Renal pelvis (tissue), 1 donor: ENCODE measurements at regions not wholly inside any gene's neighbourhood (a gene's known extent, or its start where the extent isn't known, plus 50 kb on each side); places are given as distances from the start of the nearest gene placed in this dataset.
"Not testable (repeated sequence)": the region's sequence is repeated elsewhere in the genome, so short reads cannot be mapped to it uniquely, and the experiment has no call there.

ENCODE experiments used
- DNase-seq: peaks from one replicate; pipeline ENCODE4 v3.0.0-alpha.2; 2013

- no peak for DNase-seq
These were observed 206.7 kb upstream of the PROK2 start for GRCh38 chr3:71991681-71992080.

DNA sequence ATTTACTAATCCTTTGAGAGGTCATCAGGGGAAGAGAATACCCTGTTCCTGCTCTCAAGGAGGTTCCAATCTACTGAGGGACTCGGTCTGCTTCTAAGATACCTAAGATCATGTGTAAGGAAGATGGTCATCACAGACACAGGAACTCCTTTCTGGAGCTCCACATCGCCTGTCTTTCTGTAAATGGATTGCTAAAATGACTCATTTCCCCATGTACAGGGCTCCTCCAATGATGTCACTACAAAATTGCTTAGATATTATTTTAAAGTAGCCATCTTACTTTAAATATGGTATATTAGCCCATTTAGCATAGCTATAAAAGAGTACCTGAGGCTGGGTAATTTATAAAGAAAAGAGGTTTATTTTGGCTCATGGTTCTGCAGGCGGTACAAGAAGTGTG is 206.1 kb upstream of the PROK2 start:
- no peak for DNase-seq

GRCh38 chr3:71990545-71990944 is 205.6 kb upstream of the PROK2 start:
- no peak for DNase-seq

DNA sequence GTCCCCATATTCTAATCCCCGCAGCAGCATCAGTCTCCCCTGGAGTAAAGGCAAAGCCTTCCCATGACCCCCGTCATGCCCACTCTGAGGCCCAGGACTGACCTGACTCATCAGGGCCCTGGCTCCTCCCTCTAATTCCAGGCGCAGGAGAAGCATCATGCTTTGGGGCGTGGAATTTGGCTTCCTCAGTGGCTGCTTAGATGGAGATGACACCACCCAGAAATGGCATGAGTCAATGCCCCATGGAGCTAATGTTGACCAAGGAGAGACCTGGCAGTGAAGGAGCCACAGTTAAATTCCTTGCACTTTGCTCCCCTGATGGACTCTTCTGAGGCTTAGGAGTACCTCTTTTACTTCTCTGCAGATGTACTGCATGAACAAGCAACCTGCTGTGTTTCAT is 204.2 kb upstream of the PROK2 start:
- no peak for DNase-seq

GRCh38 chr3:71987828-71988227 is 202.9 kb upstream of the PROK2 start:
- no peak for DNase-seq

DNA sequence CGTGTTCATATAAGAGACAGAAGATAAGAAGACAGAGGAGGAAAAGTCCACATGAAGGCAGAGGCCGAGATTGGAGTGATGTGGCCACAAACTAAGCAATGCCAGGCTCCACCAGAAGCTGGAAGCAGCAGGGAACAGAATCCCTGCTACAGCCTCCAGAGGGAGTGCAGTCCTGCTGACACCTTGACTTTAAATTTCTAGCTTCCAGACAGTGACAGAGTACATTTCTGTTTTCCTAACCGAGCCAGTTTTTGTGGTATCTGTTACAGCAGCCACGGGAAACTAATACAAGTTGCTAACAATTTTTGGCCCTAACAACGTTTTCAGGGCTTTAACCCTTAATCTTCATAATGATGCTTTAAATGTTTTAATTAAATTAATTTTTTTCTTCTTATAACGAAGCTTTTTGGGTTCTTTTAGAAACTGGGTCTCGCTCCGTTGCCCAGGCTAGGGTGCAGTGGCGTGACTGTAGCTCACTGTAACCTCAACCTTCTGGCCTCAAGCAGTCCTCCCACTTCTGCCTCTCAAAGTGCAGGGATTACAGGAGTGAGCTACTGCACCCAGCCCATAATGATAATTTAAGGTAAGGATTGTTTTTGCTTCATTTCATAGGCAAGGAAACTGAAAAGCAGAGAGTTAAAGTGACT is 202.3 kb upstream of the PROK2 start:
- DNase-seq = no peak

DNA sequence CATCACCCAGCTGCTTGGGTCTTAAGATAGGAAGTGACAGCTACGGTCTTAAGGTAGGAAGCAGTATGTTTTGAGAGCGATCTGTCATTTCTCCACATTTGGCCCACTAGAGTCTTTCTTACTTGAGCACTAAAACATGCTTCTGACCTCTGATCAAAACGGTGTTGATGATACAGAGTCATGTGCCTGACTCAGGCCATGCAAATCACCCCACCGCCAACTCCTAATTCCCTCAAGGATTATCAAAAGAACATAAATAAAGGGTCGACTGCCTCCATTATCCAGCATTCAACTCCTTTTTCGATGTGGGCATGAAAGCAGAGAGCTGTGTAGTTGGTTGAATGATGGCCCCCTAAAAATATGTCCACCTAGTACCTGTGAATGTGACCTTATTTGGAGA is 201.7 kb upstream of the PROK2 start:
- no peak for DNase-seq

- no peak for DNase-seq
These were observed 200.1 kb upstream of the PROK2 start for GRCh38 chr3:71984843-71985613.

DNA sequence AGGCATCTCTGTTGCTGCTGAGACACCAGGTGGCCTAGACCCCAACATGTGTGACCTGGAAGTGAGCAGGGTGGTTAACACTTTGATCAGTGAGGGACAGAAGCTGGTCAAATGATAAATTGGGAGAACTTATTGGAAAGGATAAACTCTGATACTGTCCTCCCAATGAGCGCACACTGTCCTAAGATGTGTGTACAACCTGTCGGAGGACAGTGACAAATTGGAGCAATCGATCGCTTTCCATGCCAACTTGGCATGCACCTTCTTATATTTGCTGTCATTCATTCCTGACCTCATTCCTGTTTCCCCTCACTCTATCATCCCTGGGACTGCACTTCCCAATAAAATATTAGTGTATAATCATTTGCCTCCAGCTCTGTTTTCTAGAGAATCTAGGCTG is 198.7 kb upstream of the PROK2 start:
- DNase-seq = no peak

- DNase-seq = not testable (repeated sequence)
These were observed 197.7 kb upstream of the PROK2 start for GRCh38 chr3:71982506-71983258.

GRCh38 chr3:71979175-71979574 is 194.2 kb upstream of the PROK2 start:
- no peak for DNase-seq

GRCh38 chr3:71978150-71978721 is 193.3 kb upstream of the PROK2 start:
- no peak for DNase-seq

DNA sequence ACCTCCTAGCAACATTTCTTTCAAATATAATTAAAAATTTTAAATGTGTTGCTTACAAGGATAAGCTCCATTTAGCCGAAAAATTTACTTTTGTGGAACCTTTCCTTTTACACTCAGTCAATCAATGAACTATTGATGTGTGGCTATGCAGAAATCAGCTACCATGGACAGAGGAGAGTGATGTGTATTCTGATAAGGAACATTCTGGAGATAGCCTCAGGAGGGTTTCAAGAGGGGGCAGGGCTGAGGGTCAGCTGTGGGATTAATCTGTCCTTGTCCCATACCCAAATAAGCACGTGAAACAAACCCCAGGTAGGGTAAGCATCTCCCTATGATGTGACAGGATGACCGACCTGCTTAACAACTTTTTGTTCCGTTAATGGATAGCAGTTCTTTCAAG is 192.6 kb upstream of the PROK2 start:
- DNase-seq = no peak

- DNase-seq = no peak
These were observed 190.6 kb upstream of the PROK2 start for GRCh38 chr3:71975573-71975972.

DNA sequence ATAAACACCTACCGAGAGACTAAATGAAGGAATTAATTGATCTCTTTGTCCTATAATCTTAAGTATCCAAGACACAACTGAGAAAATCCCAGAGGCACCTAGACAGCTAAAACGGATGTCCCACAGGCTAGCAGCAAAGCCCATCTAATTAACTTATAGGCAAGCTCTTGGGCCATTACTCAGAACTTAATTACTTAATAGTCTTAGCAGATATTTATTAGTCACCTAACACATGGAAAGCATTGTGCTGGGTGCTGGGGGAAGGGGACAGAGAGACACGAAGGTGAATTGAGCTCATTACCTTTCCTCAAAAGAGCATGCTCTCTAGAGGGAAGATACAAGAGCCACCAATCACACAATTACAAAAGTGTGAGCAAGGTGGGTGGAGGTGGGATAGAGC is 189.8 kb upstream of the PROK2 start:
- DNase-seq = no peak

- DNase-seq = no peak
These were observed 188.5 kb upstream of the PROK2 start for GRCh38 chr3:71973274-71974030.

- DNase-seq = no peak
These were observed 187.1 kb upstream of the PROK2 start for GRCh38 chr3:71972031-71972430.

DNA sequence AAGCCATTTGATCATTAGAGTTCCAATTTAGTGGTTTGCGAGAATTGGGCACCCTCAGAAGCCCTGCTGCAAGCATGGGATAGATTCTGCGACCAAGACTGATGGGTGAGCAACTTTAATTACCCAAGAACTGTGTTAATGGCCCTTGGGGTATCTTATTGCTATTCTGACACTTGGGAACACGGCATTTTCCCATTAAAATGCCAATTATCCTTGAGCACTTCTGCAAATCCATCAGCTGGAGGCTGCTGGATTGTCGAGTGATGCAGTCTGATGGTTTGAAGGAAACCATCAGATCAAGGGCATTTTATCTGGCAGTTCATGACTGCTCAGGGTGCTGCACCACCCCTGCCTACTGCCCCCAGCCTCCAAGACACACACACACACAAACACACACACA is 183.6 kb upstream of the PROK2 start:
- peak; percentile 84 for DNase-seq

DNA sequence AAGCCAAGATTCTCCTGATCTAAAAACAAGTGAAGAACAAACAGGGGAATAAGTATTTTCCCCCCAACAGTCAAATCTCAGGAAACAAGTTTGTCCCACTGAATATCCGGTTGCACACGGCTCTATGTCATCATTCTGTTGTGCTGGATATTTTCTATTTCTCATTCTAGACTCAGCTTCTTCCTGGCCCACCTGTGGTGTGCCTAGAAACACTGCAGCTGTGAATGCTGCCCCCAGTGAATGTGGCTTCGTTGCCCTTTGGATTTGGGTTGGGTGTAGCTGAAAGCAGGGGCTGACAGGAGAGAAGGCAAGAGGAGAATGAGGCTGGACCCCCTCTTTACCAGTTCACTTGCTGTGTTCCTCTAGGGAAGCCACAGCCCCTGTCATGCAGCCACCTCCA is 181.2 kb upstream of the PROK2 start:
- no peak for DNase-seq

DNA sequence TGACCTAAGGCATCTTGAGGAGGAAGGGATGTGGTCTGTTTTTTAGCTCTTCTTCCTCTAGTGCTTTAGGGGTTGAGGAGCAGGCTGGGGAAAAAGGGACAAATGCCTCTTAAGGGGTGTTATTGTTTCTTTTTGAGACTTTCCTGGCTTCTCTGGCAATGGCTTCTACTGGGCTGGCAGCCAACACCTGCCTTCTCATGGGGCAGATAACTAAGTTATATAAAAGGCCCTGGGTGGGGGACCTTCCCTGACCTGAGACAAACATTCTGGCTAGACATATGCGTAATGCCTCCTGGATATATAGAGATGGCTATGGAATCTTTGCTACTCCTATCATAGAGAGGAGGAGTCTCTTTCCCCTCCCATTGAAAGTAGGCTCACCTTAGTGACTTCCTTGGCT is 179.2 kb upstream of the PROK2 start:
- DNase-seq = no peak

- no peak for DNase-seq
These were observed 177.8 kb upstream of the PROK2 start for GRCh38 chr3:71962561-71963240.
